NCI-H1436 treated with DMSO at 0.1 percent for 48 hours (cell line): ENCODE measurements at regions not wholly inside any gene's neighbourhood (a gene's known extent, or its start where the extent isn't known, plus 50 kb on each side); places are given as distances from the start of the nearest gene placed in this dataset.

Experiments used
- DNase-seq: peaks from one replicate; lab custom pipeline; 2025; lab: John Stamatoyannopoulos, UW

- no peak for DNase-seq
Observed at GRCh38 chr6:105850261-105851112, 235.6 kb upstream of the PRDM1 start.

- no peak for DNase-seq
Observed at GRCh38 chr6:105849746-105850145, 236.4 kb upstream of the PRDM1 start.

- DNase-seq = no peak
Observed at GRCh38 chr6:105847433-105847832, 238.7 kb upstream of the PRDM1 start.

- DNase-seq = no peak
Observed at GRCh38 chr6:105844275-105844883, 241.8 kb upstream of the PRDM1 start.

GRCh38 chr6:105839266-105839665, 246.9 kb upstream of the PRDM1 start:
- no peak for DNase-seq

GRCh38 chr6:105838171-105838570, 248.0 kb upstream of the PRDM1 start:
- no peak for DNase-seq

GRCh38 chr6:105836889-105837288, 249.2 kb upstream of the PRDM1 start:
- DNase-seq = no peak

- DNase-seq = no peak
Observed at GRCh38 chr6:105836379-105836778, 249.8 kb upstream of the PRDM1 start.

- DNase-seq = no peak
Observed at GRCh38 chr6:105835373-105835772, 250.8 kb upstream of the PRDM1 start.

- DNase-seq = no peak
Observed at GRCh38 chr6:105833959-105834947, 251.9 kb upstream of the PRDM1 start.

GRCh38 chr6:105832313-105832761, 253.8 kb upstream of the PRDM1 start:
- DNase-seq = no peak

GRCh38 chr6:105831311-105832097, 254.6 kb upstream of the PRDM1 start:
- DNase-seq = no peak

GRCh38 chr6:105825210-105825609, 260.9 kb upstream of the PRDM1 start:
- no peak for DNase-seq

- no peak for DNase-seq
Observed at GRCh38 chr6:105824732-105825131, 261.4 kb upstream of the PRDM1 start.

GRCh38 chr6:105821777-105822176, 264.4 kb upstream of the PRDM1 start:
- DNase-seq = no peak

GRCh38 chr6:105821027-105821426, 265.1 kb upstream of the PRDM1 start:
- no peak for DNase-seq

GRCh38 chr6:105819745-105820144, 266.4 kb upstream of the PRDM1 start:
- DNase-seq = no peak

GRCh38 chr6:105818505-105818904, 267.6 kb upstream of the PRDM1 start:
- no peak for DNase-seq

- no peak for DNase-seq
Observed at GRCh38 chr6:105817961-105818360, 268.2 kb upstream of the PRDM1 start.

GRCh38 chr6:105817370-105817769, 268.8 kb upstream of the PRDM1 start:
- no peak for DNase-seq

GRCh38 chr6:105816847-105817246, 269.3 kb upstream of the PRDM1 start:
- no peak for DNase-seq
